Omental fat pad (tissue), 3 donors: ENCODE measurements at regions not wholly inside any gene's neighbourhood (a gene's known extent, or its start where the extent isn't known, plus 50 kb on each side); places are given as distances from the start of the nearest gene placed in this dataset.
"Not testable (repeated sequence)": the region's sequence is repeated elsewhere in the genome, so short reads cannot be mapped to it uniquely, and the experiment has no call there.

Source experiments
- ATAC-seq: fragments of 150-250 bp; one replicate; pipeline ENCODE4 v1.9.1; 2016; ENCODE audit warnings: mild to moderate bottlenecking, moderate library complexity; ENCODE audit not compliant: low FRiP score
- DNase-seq: peaks from one replicate; pipeline ENCODE4 v3.0.0-alpha.2; 2019; ENCODE audit warnings: low spot score
- CTCF ChIP-seq, 3 donors: fragments of 450-650 bp; IDR thresholded peaks; one replicate each; pipeline ENCODE4 v1.5.1; 2016 to 2017; ENCODE audit warnings: antibody characterized with exemption in 3 of 3, mild to moderate bottlenecking in 3 of 3, moderate library complexity in 2 of 3

GRCh38 chr7:12921751-12922345 is 234.4 kb downstream of the ARL4A start:
- TF ChIP-seq CTCF (IDR thresholded peaks at IDR 0.05) = no peak
- DNase-seq = no peak
- ATAC-seq = no peak

- no peak for DNase-seq
- TF ChIP-seq CTCF (IDR thresholded peaks at IDR 0.05) = no peak
- no peak for ATAC-seq
Measured at GRCh38 chr7:12923971-12924370, 236.5 kb downstream of the ARL4A start.

GRCh38 chr7:12926206-12926605 is 238.8 kb downstream of the ARL4A start:
- no peak for DNase-seq
- TF ChIP-seq CTCF (IDR thresholded peaks at IDR 0.05) = no peak
- no peak for ATAC-seq

- ATAC-seq = no peak
- TF ChIP-seq CTCF (IDR thresholded peaks at IDR 0.05) = no peak
- no peak for DNase-seq
Measured at GRCh38 chr7:12927635-12928434, 240.4 kb downstream of the ARL4A start.

GRCh38 chr7:12929476-12930140 is 242.2 kb downstream of the ARL4A start:
- DNase-seq (no peak), ATAC-seq (no peak)
- no peak for TF ChIP-seq CTCF (IDR thresholded peaks at IDR 0.05)

GRCh38 chr7:12930534-12930933 is 243.1 kb downstream of the ARL4A start:
- ATAC-seq (no peak), DNase-seq (no peak)
- TF ChIP-seq CTCF (IDR thresholded peaks at IDR 0.05) = no peak

GRCh38 chr7:12931465-12931864 is 244.0 kb downstream of the ARL4A start:
- not testable (repeated sequence) for ATAC-seq

More at GRCh38 chr7:12931465-12931864, 244.0 kb downstream of the ARL4A start:
- DNase-seq = not testable (repeated sequence)
